Left lung (tissue), 4 donors: ENCODE measurements at regions not wholly inside any gene's neighbourhood (a gene's known extent, or its start where the extent isn't known, plus 50 kb on each side); places are given as distances from the start of the nearest gene placed in this dataset.

Experiments used
- ATAC-seq: fragments of 200-7000 bp; cut with Tn5 transposase; one replicate; pipeline ENCODE4 v1.9.1; 2020; ENCODE audit warnings: moderate library complexity
- DNase-seq, 4 donors: peaks; one replicate each; pipeline ENCODE4 v3.0.0-alpha.2; 2013 to 2020
- H3K27ac ChIP-seq, 2 donors: fragments of 200-600 bp; sonication (generic) in 1 of 2; one replicate each; pipeline versions ENCODE4 v1.5.0 to v1.8.0; 2020 to 2021
- H3K27me3 ChIP-seq, 2 donors: fragments of 200-600 bp; sonication (generic) in 1 of 2; one replicate each; pipeline versions ENCODE4 v1.5.0 to v1.8.0; 2020 to 2021
- H3K36me3 ChIP-seq, 2 donors: fragments of 200-600 bp; sonication (generic) in 1 of 2; one replicate each; pipeline versions ENCODE4 v1.5.0 to v1.8.0; 2020 to 2021
- H3K4me1 ChIP-seq, 2 donors: fragments of 200-600 bp; one replicate each; pipeline ENCODE4 v1.8.0; 2021
- H3K4me3 ChIP-seq, 2 donors: fragments of 200-600 bp; sonication (generic) in 1 of 2; one replicate each; pipeline versions ENCODE4 v1.5.0 to v1.8.0; 2020 to 2021; ENCODE audit warnings: mild to moderate bottlenecking in 1 of 2
- H3K9me3 ChIP-seq, 2 donors: fragments of 200-600 bp; sonication (generic) in 1 of 2; one replicate each; pipeline versions ENCODE4 v1.5.0 to v1.8.0; 2020 to 2021
- intact Hi-C, 2 donors: fragments of 100-400 bp; cut with DNase I; formaldehyde crosslinking; loops; one replicate each; pipeline versions ENCODE4 v1.11.2 to v1.14.2; 2022
- TF ChIP-seq, protein P1 (sequence below), 2 donors: fragments of 200-600 bp; sonication (generic) in 1 of 2; IDR thresholded peaks; one replicate each; pipeline versions ENCODE4 v1.5.0 to v1.8.0; 2021; ENCODE audit warnings: antibody characterized with exemption in 2 of 2
- donor health status: DM: no; HTN: yes; CAD: no.
- donor health status: DM: no; HTN: no; CAD: no.

DNA sequence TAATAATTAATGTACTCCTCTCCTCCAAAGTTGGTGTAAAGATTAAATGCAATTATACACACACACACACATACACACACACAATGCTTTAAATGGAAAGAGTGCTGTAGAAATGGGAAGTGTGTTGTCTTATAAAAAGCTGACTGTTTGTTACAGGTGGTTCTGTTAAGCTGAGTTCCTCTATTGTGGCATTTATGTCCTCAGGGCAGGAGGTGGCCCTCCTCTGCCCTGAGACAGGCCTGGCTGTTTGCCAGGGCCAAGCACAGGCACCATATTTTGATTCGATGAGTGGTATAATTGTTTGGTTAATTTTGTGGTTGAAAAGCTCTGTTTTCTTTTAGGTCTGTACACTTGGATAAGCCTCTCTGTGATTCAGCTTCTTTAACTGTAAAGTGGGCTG lies 573.9 kb downstream of the KIF4B start:
- H3K27me3 ChIP-seq = no peaks in the 10 kb centered on the region
- DNase-seq = peak in 1 of 4 donors; percentile 16
- H3K9me3 ChIP-seq = no peaks in the 10 kb centered on the region
- no peak overlapping the region for H3K4me3 ChIP-seq
- no peak overlapping the region for H3K27ac ChIP-seq
- no peaks in the 10 kb centered on the region for H3K4me1 ChIP-seq
- H3K36me3 ChIP-seq = no peaks in the 10 kb centered on the region
- intact Hi-C loops = no loop called here
- TF ChIP-seq, protein P1, sequence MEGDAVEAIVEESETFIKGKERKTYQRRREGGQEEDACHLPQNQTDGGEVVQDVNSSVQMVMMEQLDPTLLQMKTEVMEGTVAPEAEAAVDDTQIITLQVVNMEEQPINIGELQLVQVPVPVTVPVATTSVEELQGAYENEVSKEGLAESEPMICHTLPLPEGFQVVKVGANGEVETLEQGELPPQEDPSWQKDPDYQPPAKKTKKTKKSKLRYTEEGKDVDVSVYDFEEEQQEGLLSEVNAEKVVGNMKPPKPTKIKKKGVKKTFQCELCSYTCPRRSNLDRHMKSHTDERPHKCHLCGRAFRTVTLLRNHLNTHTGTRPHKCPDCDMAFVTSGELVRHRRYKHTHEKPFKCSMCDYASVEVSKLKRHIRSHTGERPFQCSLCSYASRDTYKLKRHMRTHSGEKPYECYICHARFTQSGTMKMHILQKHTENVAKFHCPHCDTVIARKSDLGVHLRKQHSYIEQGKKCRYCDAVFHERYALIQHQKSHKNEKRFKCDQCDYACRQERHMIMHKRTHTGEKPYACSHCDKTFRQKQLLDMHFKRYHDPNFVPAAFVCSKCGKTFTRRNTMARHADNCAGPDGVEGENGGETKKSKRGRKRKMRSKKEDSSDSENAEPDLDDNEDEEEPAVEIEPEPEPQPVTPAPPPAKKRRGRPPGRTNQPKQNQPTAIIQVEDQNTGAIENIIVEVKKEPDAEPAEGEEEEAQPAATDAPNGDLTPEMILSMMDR (IDR thresholded peaks at IDR 0.05) = no peak
- no peak for ATAC-seq

DNA sequence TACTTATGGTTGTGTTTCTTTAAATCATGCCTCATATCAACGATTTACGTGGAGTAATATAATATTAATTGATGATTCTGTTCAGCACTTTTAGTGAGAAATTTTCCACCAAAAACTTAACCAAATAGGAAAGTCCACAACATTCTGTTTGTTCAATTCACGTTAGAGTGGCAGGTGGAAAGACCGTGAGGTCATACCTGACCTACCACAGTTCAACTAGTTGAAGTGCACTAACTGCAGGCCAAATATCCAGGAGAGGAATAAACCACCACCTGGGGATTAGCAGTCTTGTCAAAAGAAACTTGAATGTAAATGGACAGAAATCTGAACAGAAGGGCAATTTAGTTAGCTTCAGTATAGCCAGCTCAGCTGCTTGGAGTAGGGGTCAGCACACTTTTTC lies 577.7 kb downstream of the KIF4B start:
- Histone ChIP-seq H3K9me3 (no peaks in the 10 kb centered on the region), H3K4me3 (no peak overlapping the region), H3K27me3 (no peaks in the 10 kb centered on the region), H3K27ac (no peak overlapping the region), H3K4me1 (no peaks in the 10 kb centered on the region), H3K36me3 (no peaks in the 10 kb centered on the region)
- intact Hi-C loops = no loop called here
- DNase-seq (no peak), ATAC-seq (no peak)
- TF ChIP-seq, protein P1 (IDR thresholded peaks at IDR 0.05) = no peak

DNA sequence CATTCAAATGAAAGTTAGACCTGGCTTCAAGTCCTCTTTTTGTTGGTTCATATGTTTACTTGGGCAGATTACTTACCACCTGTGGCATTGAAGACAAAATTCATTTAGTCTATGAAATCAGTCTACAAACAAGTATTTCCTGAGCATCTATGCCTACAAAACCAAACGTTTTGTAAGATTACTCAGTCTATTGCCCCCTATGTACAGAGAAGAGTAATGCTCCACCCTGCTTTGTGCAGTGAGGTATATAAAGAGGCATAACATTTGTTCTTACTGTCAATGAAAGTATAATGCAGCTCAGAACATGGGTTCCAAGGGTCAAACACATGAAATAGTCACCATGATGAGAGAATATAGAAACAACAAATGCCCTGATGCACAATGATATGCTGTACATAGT lies 580.7 kb downstream of the KIF4B start:
- Histone ChIP-seq H3K36me3 (no peaks in the 10 kb centered on the region), H3K27ac (no peak overlapping the region), H3K4me1 (no peaks in the 10 kb centered on the region), H3K4me3 (no peak overlapping the region), H3K9me3 (no peaks in the 10 kb centered on the region), H3K27me3 (no peaks in the 10 kb centered on the region)
- TF ChIP-seq, protein P1 (IDR thresholded peaks at IDR 0.05) = no peak
- ATAC-seq (no peak), DNase-seq (no peak)
- intact Hi-C loops = no loop called here

DNA sequence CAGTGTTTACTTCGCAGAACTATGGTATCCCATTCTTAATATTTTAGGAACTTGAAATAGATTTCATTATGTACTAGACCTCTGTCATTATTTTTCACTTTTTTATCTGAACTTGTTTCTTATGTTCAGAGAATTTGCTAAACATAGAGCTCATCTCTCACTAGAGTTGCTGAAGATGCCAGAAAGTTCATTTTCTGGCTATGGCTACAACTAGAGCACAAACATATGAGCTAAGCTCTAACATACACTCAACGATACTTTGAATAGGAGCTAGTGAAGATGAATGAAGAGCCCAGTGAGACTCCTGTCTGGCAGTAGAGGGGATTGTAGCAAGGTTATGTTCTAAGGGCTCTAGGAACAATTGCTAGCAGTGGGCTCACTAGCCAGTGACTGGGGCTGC lies 582.2 kb downstream of the KIF4B start:
- no peaks in the 10 kb centered on the region for H3K9me3 ChIP-seq
- intact Hi-C loops = no loop called here
- H3K36me3 ChIP-seq = no peaks in the 10 kb centered on the region
- TF ChIP-seq, protein P1 (IDR thresholded peaks at IDR 0.05) = no peak
- no peak overlapping the region for H3K4me3 ChIP-seq
- no peaks in the 10 kb centered on the region for H3K27me3 ChIP-seq
- ATAC-seq = no peak
- no peak for DNase-seq
- H3K27ac ChIP-seq = no peak overlapping the region
- H3K4me1 ChIP-seq = no peaks in the 10 kb centered on the region

DNA sequence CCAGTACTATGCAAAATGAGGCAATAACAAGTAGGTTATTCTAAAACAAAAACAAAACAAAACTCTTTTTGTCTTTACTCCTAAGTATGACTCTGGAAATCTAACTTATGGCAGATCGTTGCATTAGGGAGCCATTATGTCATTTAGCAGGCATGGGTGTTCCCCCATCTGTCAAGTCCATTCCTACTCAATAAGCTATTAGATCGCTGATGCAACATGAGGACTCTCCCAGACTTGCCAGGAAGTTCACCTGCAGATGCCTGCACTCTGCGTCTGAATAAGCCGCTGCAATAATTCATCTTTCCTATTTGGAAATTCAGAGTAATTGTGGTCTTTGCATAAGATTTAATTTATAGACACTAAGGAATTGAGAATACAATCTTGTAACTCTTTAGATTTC lies 585.0 kb downstream of the KIF4B start:
- DNase-seq (no peak), ATAC-seq (no peak)
- Histone ChIP-seq H3K9me3 (no peaks in the 10 kb centered on the region), H3K36me3 (no peaks in the 10 kb centered on the region), H3K4me1 (no peaks in the 10 kb centered on the region), H3K27ac (no peak overlapping the region), H3K4me3 (no peak overlapping the region), H3K27me3 (no peaks in the 10 kb centered on the region)
- intact Hi-C loops = no loop called here
- TF ChIP-seq, protein P1 (IDR thresholded peaks at IDR 0.05) = no peak
